NCI-H345 (cell line): ENCODE measurements at regions not wholly inside any gene's neighbourhood (a gene's known extent, or its start where the extent isn't known, plus 50 kb on each side); places are given as distances from the start of the nearest gene placed in this dataset.

Experiments used
- DNase-seq: peaks from one replicate; lab custom pipeline; 2025; lab: John Stamatoyannopoulos, UW

DNA sequence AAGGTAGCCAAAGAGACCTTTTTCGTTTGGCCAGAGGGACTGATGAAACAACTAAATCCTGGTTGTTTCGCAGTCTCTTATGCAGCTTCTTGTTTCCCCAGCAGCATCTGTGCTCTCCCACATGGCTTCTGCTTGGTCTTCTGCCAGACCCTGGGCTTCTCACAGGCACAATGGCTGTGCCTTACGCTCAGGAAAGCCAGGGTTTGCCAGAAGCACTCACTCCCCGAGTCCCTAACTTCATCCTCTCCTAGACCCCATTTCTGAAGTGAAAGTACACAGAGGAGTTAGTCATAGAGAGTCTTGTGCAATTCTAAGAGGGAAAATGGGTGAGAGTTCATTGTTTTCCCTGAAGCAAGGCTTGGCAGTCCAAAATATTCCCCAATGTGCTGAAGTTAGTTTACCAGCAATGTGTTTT is 121.7 kb downstream of the EVX1 start:
- DNase-seq: no peak

- no peak for DNase-seq
Measured at GRCh38 chr7:27367179-27367932, 124.8 kb downstream of the EVX1 start.

- no peak for DNase-seq
Measured at GRCh38 chr7:27367933-27368549, 125.4 kb downstream of the EVX1 start.

GRCh38 chr7:27374958-27375841 is 132.6 kb downstream of the EVX1 start:
- DNase-seq: no peak

DNA sequence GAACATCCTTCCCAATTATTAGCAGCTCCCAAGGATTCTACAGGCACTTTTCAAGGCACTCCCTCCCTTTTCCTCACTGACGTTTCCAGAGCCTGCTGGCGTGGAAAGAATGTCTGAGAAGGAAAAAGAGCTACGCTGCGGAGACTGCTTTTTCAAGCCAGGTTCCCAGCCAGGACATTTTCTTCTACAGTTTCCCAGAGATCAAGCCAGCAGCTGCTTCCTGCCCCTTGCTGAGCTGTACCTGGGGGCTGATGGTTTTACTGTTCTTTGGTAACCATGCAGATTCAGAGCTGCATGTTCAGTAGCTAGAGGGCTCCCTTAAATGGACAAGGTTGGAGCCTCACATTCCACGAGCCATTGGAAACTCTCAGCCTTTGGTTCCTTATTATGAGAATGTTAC is 133.4 kb downstream of the EVX1 start:
- DNase-seq: no peak

DNA sequence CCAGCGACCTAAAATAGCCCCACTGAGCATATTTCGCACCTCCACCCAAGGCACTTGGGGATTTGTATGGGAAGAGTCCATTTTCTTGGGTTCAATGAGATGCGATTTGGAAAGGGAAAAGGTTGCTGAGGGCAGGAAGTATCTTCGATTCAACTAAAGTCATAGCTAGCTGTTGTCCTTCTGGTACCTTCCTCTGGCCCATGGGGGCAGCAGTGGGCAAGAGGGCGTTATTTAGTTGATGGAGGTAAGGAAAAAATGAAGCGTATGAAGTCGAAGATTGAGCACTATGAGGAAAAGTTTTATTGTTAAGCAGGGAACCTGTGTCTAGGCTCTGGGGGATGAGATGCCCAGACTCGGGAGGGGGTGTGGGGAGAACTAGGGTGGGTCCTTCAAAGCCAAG is 135.4 kb downstream of the EVX1 start:
- no peak for DNase-seq

DNA sequence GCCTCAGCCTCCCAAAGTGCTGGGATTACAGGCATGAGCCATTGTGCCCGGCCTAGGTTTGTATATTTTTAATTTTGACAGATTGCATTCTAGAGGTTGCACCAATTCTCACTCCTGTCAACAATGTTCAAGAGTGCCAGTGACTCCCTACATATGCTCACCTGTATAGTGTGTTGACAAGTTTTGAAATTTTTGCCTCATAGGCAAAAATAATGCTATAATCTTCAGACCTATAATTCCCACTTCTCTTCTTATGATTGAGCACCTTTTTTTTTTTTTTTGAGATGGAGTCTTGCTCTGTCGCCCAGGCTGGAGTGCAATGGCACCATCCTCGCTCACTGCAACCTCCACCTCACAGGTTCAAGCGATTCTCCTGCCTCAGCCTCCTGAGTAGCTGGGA is 139.7 kb downstream of the EVX1 start:
- DNase-seq: no peak

DNA sequence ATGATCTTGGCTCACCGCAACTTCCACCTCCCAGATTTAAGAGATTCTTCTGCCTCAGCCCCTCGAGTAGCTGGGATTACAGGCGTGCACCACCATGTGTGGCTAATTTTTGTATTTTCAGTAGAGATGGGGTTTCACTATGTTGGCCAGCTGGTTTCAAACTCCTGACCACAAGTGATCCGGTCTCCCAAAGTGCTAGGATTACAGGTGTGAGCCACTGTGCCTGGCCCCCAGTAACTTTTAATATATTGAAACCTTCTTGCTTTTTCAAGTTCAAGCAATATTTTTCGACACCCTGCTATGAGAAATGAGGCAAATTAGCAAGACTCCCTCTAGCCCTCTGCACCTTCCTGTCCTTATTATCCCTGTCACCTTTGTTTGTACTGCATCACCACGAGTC is 144.0 kb downstream of the EVX1 start:
- no peak for DNase-seq

DNA sequence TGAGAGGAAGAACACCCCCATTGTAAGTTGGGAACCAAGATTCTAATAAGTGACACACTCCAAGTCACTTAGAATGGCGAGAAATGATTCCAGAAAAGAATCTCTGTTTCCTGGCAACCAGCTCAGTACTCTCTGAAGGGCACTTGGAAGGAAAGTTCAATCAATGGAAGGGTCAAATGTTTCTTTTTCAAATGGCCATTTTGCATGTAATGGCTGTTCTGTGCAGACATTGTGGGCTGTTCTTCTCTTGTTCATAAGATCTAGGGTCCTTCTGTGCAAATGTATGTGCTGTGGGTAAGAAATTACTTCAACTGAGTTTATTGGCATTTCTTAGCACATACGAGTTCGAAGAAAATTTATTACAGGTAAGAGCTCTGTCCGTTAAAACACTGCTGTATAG is 145.3 kb downstream of the EVX1 start:
- DNase-seq: no peak

DNA sequence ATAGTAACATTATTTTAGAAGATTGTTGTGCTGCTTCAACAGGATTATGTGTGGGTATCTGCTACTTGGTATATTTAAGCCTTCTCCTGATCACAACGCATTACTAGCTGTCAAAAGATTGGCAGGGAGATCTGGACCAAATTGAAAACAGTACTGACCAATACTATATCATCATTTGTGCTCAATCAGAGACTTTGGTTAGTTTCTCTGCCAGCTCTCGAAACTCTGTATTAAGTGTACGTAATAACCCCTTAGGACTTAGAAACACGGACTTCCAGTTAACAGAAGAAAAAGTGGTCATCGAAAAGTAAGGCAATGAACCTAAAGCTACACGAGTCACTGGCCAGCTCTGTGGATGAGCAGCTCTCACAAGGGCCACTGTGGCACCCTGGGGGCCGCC is 146.0 kb downstream of the EVX1 start:
- DNase-seq: no peak

DNA sequence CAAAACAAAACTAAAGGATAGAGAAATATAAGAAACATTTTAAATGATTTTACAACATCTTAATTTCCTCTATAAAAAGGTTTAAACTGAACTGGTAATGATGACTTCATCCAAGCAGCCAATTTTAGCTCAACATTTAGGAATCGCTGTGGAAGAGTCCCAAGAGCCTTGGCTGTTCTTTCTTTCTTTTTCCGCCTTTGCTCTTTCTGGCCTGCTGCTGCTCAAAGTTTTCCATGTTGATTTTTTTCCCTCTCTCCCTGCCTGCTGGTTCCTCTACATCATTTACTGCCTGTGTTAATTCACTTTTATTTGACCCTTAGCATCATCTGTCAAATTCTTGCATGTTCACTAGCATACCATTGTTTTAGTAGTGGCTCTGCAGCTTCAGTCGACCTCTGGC is 146.9 kb downstream of the EVX1 start:
- no peak for DNase-seq

GRCh38 chr7:27392477-27392876 is 149.9 kb downstream of the EVX1 start:
- no peak for DNase-seq

GRCh38 chr7:27394871-27395270 is 152.3 kb downstream of the EVX1 start:
- DNase-seq: no peak

GRCh38 chr7:27395626-27396025 is 153.0 kb downstream of the EVX1 start:
- DNase-seq: no peak

DNA sequence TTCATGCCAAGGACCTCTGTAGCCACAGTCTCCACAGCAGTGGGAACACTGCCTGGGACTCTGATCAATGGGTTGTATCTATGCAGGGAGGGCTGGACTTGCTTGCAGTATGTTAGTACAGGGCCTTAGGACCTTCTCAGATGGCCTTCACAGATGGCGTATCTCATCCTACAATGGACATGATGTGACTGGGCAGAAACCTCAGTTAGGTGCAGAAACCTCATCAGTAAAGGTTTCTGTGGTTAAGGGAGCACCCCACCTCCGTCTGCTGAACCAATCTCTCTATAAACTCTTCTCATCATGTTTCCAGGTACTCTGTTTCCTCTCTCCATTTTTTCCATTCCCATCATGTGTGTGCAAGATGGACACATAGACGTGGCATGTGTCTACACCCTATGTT is 154.9 kb downstream of the EVX1 start:
- DNase-seq: no peak

DNA sequence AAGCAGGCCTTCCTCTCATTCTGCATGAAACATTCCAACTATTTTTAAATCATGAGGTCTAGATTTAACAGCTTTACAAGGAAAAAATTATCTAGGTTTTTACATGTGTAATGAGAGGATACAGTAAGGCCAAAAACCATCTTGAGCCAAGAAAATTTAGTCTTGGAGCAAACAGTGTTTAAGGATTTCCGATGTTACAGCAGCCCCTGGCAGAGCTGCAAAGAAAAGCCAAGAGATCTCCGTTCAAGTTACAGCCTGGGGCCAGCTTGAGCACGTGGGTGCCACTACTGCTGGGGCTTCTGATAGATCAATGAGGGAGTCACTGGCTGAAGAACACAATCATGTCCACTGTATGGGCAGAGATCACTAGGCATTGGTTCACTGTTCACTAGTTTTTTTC is 156.2 kb downstream of the EVX1 start:
- DNase-seq: no peak

DNA sequence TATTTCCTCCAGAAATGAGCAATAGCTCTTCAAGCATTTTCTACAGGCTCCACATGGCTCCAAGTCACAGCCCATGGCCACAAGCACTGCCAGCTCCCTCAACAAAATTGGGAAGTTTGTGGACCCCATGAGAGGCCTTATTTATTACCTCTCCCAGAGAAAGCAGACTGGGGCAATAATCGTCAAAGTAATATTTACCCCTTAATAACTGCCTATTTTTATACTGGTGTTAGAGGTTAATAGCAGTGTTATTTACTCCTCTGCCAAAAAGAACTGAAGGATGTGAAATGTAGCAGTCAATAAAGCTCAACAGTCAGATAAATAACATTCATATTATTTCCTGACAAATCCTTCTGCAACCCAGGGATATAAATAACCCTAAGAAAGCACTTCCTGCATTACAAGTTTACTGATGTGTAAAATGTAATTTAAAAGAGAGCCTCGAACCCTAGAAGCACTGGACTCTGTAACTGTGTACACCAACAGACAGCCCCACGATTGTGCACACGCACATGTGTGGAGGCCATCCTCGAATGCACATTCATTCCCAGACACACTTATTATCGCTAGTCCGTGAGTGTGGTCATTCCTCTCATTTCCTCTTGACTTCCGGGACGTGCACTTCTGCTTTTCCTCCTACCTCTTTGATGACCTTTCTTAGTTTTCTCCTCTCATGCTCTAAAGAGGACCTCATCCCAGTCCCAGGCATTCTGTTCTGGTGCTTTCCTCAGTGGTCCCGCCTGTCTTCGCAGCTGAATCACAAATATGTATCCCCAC is 157.4 kb downstream of the EVX1 start:
- no peak for DNase-seq

DNA sequence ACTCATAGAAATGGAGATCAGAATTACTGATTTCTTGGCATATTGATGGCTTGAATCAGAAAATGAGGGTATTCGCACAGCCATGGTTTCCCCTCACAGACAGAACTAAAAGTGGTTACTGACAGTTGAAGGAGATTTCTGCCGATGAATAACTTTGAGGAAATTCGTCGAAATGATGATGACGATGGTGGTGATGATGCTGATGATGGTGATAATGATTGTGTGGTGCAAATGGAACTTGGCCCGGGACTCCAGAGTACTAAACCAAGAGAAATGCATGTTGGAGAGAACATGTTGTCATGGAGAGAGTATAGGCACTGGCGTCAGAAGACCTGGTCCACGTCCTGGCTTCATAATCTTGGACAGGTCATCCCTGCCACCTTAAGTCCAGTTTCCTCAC is 163.2 kb downstream of the EVX1 start:
- no peak for DNase-seq

GRCh38 chr7:27409311-27409710 is 166.7 kb downstream of the EVX1 start:
- DNase-seq: no peak

- no peak for DNase-seq
Measured at GRCh38 chr7:27409776-27410175, 167.2 kb downstream of the EVX1 start.

- no peak for DNase-seq
Measured at GRCh38 chr7:27410812-27411544, 168.4 kb downstream of the EVX1 start.

DNA sequence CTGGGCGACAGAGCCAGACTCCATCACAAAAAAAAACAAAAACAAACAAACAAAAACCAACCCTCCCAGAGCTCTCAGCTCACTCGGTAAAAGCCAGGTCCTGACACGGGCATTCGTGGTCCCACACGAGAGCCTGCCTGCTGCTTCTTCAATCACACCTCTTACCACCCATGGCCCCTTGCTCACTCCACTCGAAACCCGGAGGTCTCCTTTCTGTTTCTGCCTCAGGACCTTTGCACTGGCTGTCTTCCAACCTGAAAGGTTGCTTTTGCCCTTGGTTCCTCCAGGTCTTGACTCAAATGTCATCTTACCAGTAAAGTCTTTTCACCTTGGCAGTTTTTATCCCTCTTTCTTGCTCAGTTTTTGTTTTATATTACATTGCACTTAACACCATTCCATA is 169.6 kb downstream of the EVX1 start:
- DNase-seq: no peak
